H1 (cell line): ENCODE measurements at regions not wholly inside any gene's neighbourhood (a gene's known extent, or its start where the extent isn't known, plus 50 kb on each side); places are given as distances from the start of the nearest gene placed in this dataset.

ENCODE experiments used
- BRCA1 ChIP-seq: IDR thresholded peaks from 2 replicates; pipeline ENCODE4 v1.6.1; 2012; ENCODE audit warnings: low read depth, low read length, improper control_type of control experiment
- CHD2 ChIP-seq: IDR thresholded peaks from 2 replicates; pipeline ENCODE4 v1.6.1; 2012; ENCODE audit warnings: low read length, improper control_type of control experiment
- KDM1A ChIP-seq: fragments of 200-600, 300-600 bp; sonication (generic); IDR thresholded peaks from 2 replicates; pipeline ENCODE4 v1.7.1; 2016; ENCODE audit warnings: mild to moderate bottlenecking, low read length, borderline replicate concordance
- RNF2 ChIP-seq: fragments of 200-900, 300-1000 bp; sonication (generic); IDR thresholded peaks from 2 replicates; pipeline ENCODE4 v1.7.1; 2016; ENCODE audit warnings: borderline replicate concordance, low read depth, mild to moderate bottlenecking, antibody characterized with exemption, low read length; ENCODE audit not compliant: poor library complexity, severe bottlenecking; ENCODE audit errors: missing control alignments
- RXRA ChIP-seq: IDR thresholded peaks from 2 replicates; pipeline ENCODE4 v1.6.1; 2011; ENCODE audit warnings: low read depth, mild to moderate bottlenecking, low read length, moderate library complexity; ENCODE audit not compliant: insufficient read depth
- SP4 ChIP-seq: IDR thresholded peaks from 2 replicates; pipeline ENCODE4 v1.6.1; 2012; ENCODE audit warnings: low read length, inconsistent platforms

DNA sequence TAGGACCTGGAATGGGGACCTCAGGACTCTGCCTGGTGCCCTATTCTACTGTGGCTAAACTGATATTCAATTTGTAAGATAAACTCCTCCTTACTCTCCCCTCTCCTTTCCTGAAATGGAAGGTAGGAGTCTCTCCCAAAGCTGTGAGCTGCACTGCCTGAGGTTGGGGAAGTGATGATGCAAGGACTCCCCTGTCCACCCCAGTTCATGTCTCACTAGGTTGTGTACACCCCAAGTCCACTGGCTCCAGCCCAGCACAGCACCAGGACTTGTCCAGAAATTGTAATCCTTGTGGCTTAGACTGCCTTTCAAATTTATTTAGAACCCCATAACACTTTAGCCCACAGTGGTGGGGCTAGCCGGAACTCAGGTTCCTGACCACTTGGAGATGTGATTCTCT is 247.2 kb upstream of the CTBP2 start (continued):
- TF ChIP-seq KDM1A (no peak), SP4 (no peak), BRCA1 (no peak), RXRA (no peak), RNF2 (no peak), CHD2 (no peak)
